ENCODE measurements at regions not wholly inside any gene's neighbourhood (a gene's known extent, or its start where the extent isn't known, plus 50 kb on each side); places are given as distances from the start of the nearest gene placed in this dataset.
"Not testable (repeated sequence)": the region's sequence is repeated elsewhere in the genome, so short reads cannot be mapped to it uniquely, and the experiment has no call there.

DNA sequence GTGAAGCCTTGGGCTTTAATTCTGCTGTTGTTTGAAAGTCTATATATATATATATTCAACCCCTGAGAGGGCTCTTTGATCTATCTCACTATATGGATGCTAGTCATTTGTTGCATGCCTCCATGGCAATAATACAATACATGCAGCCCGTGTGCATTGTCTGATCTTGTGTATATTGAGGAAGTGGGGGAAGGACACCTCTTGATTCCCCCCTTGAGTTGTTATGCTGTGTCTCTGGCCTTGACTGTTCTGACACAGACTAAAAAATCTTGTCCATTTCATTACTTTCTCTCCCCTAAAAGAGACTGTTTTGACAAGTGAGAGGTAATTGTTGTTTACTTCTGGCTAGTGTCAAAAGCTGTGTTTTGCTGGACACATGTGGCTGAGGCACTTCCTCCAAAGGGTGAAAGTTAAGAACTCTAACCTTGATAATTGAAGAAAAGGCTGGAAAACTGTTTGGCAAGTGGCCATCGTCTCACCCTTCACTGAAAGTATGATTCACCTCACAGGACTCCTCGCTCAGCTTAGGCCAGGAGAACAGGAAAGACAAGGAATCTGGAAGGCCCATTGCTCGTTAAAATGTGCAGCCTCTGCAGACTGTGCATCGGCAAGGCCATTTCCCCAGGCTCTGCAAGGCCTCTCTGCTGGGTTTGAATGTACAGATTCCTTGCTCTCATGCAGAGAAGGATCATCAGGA lies 304.0 kb downstream of the PRELID2 start:
- Histone ChIP-seq H3K4me1 (ENCODE audit: insufficient read depth) (peaks cover 11% of the 10 kb centered on the region; the same call in 1 of the 2 replicates), H3K4me3 (no peak overlapping the region), H3K9me3 (ENCODE audit: low read depth) (no peaks in the 10 kb centered on the region), H3K9ac (no peak overlapping the region), H3K36me3 (ENCODE audit: low read depth) (no peaks in the 10 kb centered on the region), H3K4me2 (ENCODE audit: unreplicated experiment) (no peak overlapping the region), H3F3A (ENCODE audit: insufficient read depth) (peaks cover 8% of the 10 kb centered on the region; the same call in 1 of the 2 replicates), H3K9me2 (ENCODE audit: insufficient read depth) (peaks cover 5% of the 10 kb centered on the region; the same call in 1 of the 2 replicates), H3K27ac (no peak overlapping the region), H3K79me2 (ENCODE audit: insufficient read depth) (no peaks in the 10 kb centered on the region), H4K20me1 (ENCODE audit: insufficient read depth) (no peaks in the 10 kb centered on the region), H2AFZ (no peak overlapping the region), H3K27me3 (replicated peaks; ENCODE audit: insufficient read depth) (no peaks in the 10 kb centered on the region)
- no peak for TF ChIP-seq EZH2 (IDR thresholded peaks at IDR 0.05; ENCODE audit: insufficient read depth, poor library complexity, severe bottlenecking)
- no peak for TF ChIP-seq EZH2phosphoT487 (IDR thresholded peaks at IDR 0.05; ENCODE audit: insufficient read depth, low read depth)
- WGBS, 2 experiments (ENCODE audit: low coverage in 1 of 2, low lambda C conversion rate in 2 of 2, missing lambda C conversion rate in 2 of 2), result 55 to 70% methylated on average over 5 of the region's 5 CpGs
- DNase-seq, result peak; percentile 56
- in situ Hi-C loops (cut with MboI), result no loop called here

DNA sequence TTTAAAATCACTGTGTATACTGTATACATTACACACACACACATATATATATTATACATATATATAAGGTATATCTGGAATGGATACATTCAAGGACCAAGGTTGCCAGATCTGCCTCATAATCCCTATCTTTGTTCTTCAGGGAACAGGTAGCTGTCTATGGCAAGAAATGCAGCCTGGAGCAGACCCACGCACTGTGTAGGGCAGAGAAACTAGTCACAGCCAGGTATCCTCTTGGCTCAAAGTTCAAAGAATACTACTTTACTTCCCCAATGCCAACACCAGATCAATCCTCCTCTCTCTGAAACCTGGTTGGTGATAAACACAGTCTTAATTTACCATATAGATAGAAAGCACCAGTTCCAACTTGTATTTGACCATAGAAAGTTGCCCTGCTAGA lies 313.6 kb downstream of the PRELID2 start:
- Histone ChIP-seq H3K4me1 (ENCODE audit: insufficient read depth) (no peaks in the 10 kb centered on the region), H3K79me2 (ENCODE audit: insufficient read depth) (no peaks in the 10 kb centered on the region), H3K4me3 (no peak overlapping the region), H3K27ac (no peak overlapping the region), H3K36me3 (ENCODE audit: low read depth) (0 out of 2 replicates have a peak, but pooled peaks cover 3% of the 10 kb centered on the region), H3K9me2 (ENCODE audit: insufficient read depth) (no peaks in the 10 kb centered on the region; the same call in 1 of the 2 replicates), H4K20me1 (ENCODE audit: insufficient read depth) (no peaks in the 10 kb centered on the region), H3F3A (ENCODE audit: insufficient read depth) (no peaks in the 10 kb centered on the region), H3K9me3 (ENCODE audit: low read depth) (no peaks in the 10 kb centered on the region), H3K27me3 (replicated peaks; ENCODE audit: insufficient read depth) (no peaks in the 10 kb centered on the region), H3K4me2 (ENCODE audit: unreplicated experiment) (no peak overlapping the region), H2AFZ (no peak overlapping the region), H3K9ac (no peak overlapping the region)
- in situ Hi-C loops (cut with MboI), result no loop called here
- TF ChIP-seq EZH2phosphoT487 (IDR thresholded peaks at IDR 0.05; ENCODE audit: insufficient read depth, low read depth), result no peak
- no peak for TF ChIP-seq EZH2 (IDR thresholded peaks at IDR 0.05; ENCODE audit: insufficient read depth, poor library complexity, severe bottlenecking)
- no peak for DNase-seq
- 97 to 100% methylated on average over 1 of the region's 1 CpG for WGBS, 2 experiments (ENCODE audit: low coverage in 1 of 2, low lambda C conversion rate in 2 of 2, missing lambda C conversion rate in 2 of 2)

DNA sequence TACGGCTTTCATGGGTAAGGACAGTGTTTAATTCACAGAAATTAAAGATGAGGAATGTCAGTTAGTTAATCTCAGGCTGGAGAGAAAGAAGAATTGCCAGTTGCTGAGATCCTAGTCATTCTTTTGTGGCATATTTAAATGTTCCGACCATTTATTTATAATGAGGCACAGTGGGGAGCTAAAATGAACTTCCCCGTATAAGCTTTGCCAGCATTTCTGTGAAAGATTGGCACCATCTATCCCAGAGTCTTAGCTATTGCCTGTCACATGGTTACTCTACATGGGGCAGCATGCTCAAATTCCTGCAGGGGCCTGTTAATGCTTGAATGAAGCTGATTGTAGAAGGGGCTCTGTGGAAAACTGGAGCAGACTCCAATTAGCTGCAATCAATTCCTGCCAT lies 314.1 kb downstream of the PRELID2 start:
- Histone ChIP-seq H3K4me1 (ENCODE audit: insufficient read depth) (no peaks in the 10 kb centered on the region), H3K79me2 (ENCODE audit: insufficient read depth) (no peaks in the 10 kb centered on the region), H3K27me3 (replicated peaks; ENCODE audit: insufficient read depth) (no peaks in the 10 kb centered on the region), H3K9ac (no peak overlapping the region), H3K36me3 (ENCODE audit: low read depth) (0 out of 2 replicates have a peak, but pooled peaks cover 3% of the 10 kb centered on the region), H4K20me1 (ENCODE audit: insufficient read depth) (no peaks in the 10 kb centered on the region), H3F3A (ENCODE audit: insufficient read depth) (no peaks in the 10 kb centered on the region), H3K4me2 (ENCODE audit: unreplicated experiment) (no peak overlapping the region), H2AFZ (no peak overlapping the region), H3K4me3 (no peak overlapping the region), H3K9me2 (ENCODE audit: insufficient read depth) (no peaks in the 10 kb centered on the region; the same call in 1 of the 2 replicates), H3K9me3 (ENCODE audit: low read depth) (no peaks in the 10 kb centered on the region), H3K27ac (no peak overlapping the region)
- in situ Hi-C loops (cut with MboI), result no loop called here
- TF ChIP-seq EZH2 (IDR thresholded peaks at IDR 0.05; ENCODE audit: insufficient read depth, poor library complexity, severe bottlenecking), result no peak
- TF ChIP-seq EZH2phosphoT487 (IDR thresholded peaks at IDR 0.05; ENCODE audit: insufficient read depth, low read depth), result no peak
- DNase-seq, result no peak
- WGBS, 2 experiments (ENCODE audit: low coverage in 1 of 2, low lambda C conversion rate in 2 of 2, missing lambda C conversion rate in 2 of 2), result 62 to 64% methylated on average over 3 of the region's 3 CpGs

DNA sequence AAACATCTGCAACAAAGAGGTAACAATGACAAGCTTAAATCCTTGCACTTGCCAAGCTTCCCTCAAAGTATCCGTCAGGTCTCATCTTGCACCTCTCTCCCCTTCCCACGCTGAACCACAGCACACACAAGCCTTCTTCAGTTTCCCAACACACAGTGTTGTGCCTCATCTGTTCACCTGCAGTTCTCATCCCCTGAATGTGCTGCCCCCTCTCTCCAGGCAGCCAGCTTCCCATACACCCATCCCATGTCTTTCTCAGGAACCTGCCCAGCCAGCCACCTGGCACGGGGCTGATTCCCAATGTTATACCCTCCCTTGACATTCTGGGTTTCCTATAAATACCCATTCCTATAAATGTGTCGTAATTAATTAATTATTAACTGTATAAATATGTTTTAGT lies 314.8 kb downstream of the PRELID2 start:
- Histone ChIP-seq H3K9me3 (ENCODE audit: low read depth) (no peaks in the 10 kb centered on the region), H3K9me2 (ENCODE audit: insufficient read depth) (no peaks in the 10 kb centered on the region; the same call in 1 of the 2 replicates), H3K27me3 (replicated peaks; ENCODE audit: insufficient read depth) (no peaks in the 10 kb centered on the region), H3K4me1 (ENCODE audit: insufficient read depth) (no peaks in the 10 kb centered on the region), H3K27ac (no peak overlapping the region), H4K20me1 (ENCODE audit: insufficient read depth) (no peaks in the 10 kb centered on the region), H2AFZ (no peak overlapping the region), H3K4me2 (ENCODE audit: unreplicated experiment) (no peak overlapping the region), H3F3A (ENCODE audit: insufficient read depth) (no peaks in the 10 kb centered on the region), H3K36me3 (ENCODE audit: low read depth) (0 out of 2 replicates have a peak, but pooled peaks cover 3% of the 10 kb centered on the region), H3K9ac (no peak overlapping the region), H3K79me2 (ENCODE audit: insufficient read depth) (no peaks in the 10 kb centered on the region), H3K4me3 (no peak overlapping the region)
- WGBS, 2 experiments (ENCODE audit: low coverage in 1 of 2, low lambda C conversion rate in 2 of 2, missing lambda C conversion rate in 2 of 2), result 71 to 73% methylated on average over 4 of the region's 4 CpGs
- DNase-seq, result no peak
- in situ Hi-C loops (cut with MboI), result no loop called here
- TF ChIP-seq EZH2phosphoT487 (IDR thresholded peaks at IDR 0.05; ENCODE audit: insufficient read depth, low read depth) (no peak), EZH2 (IDR thresholded peaks at IDR 0.05; ENCODE audit: insufficient read depth, poor library complexity, severe bottlenecking) (no peak)

DNA sequence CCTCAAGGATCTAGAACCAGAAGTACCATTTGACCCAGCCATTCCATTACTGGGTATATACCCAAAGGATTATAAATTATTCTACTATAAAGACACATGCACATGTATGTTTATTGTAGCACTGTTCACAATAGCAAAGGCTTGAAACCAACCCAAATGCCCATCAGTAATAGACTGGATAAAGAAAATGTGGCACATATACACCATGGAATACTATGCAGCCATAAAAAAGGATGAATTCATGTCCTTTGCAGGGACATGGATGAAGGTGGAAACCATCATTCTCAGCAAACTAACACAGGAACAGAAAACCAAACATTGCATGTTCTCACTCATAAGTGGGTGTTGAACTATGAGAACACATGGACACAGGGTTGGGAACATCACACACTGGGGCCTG lies 317.6 kb downstream of the PRELID2 start:
- H3K4me1 ChIP-seq (ENCODE audit: insufficient read depth); DNase-seq; H3K9me2 ChIP-seq (ENCODE audit: insufficient read depth); H3F3A ChIP-seq (ENCODE audit: insufficient read depth); H3K36me3 ChIP-seq (ENCODE audit: low read depth); H3K4me3 ChIP-seq; H3K9me3 ChIP-seq (ENCODE audit: low read depth); H4K20me1 ChIP-seq (ENCODE audit: insufficient read depth); H3K9ac ChIP-seq; H3K4me2 ChIP-seq (ENCODE audit: unreplicated experiment); in situ Hi-C loops (cut with MboI); H3K79me2 ChIP-seq (ENCODE audit: insufficient read depth); H3K27ac ChIP-seq; H3K27me3 ChIP-seq (replicated peaks; ENCODE audit: insufficient read depth); H2AFZ ChIP-seq: not testable (repeated sequence)
